ENCODE measurements at regions not wholly inside any gene's neighbourhood (a gene's known extent, or its start where the extent isn't known, plus 50 kb on each side); places are given as distances from the start of the nearest gene placed in this dataset.

DNA sequence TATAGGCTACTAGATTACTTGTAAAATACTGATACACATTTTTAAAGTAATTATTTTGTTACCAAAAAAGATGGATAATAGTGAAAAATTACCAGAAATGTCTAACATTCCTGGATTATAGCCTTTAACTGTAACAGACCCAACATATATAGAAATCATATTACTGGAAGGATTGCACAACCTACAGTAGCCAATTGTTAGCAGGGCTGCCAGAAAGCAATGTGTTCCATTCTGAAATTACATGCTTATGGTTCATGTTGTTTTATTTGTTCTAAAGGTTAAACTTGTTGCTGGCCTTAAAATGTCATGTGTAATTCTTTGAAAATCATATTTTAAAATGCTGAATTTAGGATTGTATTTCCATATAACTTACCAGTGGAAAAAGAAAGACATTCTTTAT, 793.6 kb upstream of the ACVR2A start:
- ChIA-PET POLR2A (ENCODE audit: low non-redundant PET) (no interaction called here), CTCF (no interaction called here)
- no peak overlapping the region for H3K27ac ChIP-seq
- TF ChIP-seq, protein P1, sequence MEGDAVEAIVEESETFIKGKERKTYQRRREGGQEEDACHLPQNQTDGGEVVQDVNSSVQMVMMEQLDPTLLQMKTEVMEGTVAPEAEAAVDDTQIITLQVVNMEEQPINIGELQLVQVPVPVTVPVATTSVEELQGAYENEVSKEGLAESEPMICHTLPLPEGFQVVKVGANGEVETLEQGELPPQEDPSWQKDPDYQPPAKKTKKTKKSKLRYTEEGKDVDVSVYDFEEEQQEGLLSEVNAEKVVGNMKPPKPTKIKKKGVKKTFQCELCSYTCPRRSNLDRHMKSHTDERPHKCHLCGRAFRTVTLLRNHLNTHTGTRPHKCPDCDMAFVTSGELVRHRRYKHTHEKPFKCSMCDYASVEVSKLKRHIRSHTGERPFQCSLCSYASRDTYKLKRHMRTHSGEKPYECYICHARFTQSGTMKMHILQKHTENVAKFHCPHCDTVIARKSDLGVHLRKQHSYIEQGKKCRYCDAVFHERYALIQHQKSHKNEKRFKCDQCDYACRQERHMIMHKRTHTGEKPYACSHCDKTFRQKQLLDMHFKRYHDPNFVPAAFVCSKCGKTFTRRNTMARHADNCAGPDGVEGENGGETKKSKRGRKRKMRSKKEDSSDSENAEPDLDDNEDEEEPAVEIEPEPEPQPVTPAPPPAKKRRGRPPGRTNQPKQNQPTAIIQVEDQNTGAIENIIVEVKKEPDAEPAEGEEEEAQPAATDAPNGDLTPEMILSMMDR (conservative IDR thresholded peaks at IDR 0.05; ENCODE audit: low read depth) = no peak
- no peak for DNase-seq (ENCODE audit: low spot score)

GRCh38 chr2:147049957-147050356, 794.9 kb upstream of the ACVR2A start:
- TF ChIP-seq, protein P1 (conservative IDR thresholded peaks at IDR 0.05; ENCODE audit: low read depth) = no peak
- H3K27ac ChIP-seq = no peak overlapping the region
- ChIA-PET POLR2A (ENCODE audit: low non-redundant PET) (no interaction called here), CTCF (no interaction called here)
- no peak for DNase-seq (ENCODE audit: low spot score)

DNA sequence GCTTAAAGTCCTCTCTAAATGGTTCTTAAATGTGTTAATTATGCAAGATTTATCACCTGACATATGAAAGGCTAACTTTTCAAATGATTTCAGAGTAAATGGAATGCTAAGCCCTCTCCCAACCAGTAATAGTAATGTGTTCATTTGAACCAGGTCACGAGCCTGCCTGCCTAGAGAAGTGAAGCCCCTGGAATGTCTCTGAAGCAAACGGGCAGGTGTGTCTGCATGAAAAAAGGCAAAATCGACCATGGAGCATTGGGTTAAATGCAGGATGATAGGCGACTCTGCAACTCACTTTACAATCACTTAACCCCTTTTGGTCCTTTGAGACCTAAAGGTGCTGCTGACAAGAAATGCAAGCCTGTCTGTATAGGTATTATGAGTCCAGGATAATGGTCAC, 798.4 kb upstream of the ACVR2A start:
- TF ChIP-seq, protein P1 (conservative IDR thresholded peaks at IDR 0.05; ENCODE audit: low read depth) = no peak
- POLR2A ChIA-PET (ENCODE audit: low non-redundant PET) = no interaction called here
- no peak for DNase-seq (ENCODE audit: low spot score)
- H3K27ac ChIP-seq = no peak overlapping the region
- CTCF ChIA-PET = interaction anchor here (0.7 kb wide), 1 partner anchor 750 kb away, joined by 3 read pairs; no protein-coding TSS in a partner anchor

DNA sequence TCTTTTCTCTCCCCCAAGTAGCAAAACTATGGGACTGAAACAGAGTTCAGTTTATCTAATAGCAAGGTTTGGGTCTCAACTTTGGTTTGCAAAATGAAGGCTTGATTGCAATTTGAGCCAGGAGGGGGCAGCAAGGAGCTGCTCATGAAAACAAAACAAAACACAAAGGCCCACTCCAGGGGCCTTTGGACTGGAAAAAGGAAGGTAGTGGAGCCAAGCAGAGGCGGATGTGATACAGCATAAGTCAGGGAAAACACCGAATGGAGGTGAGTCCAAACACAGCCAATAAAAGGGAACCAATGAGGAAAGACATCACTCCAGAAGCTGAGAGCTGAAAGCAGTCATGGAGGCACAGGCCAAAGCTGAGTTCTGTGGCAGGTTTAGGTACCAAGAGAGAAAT, 799.7 kb upstream of the ACVR2A start:
- no peak for DNase-seq (ENCODE audit: low spot score)
- ChIA-PET POLR2A (ENCODE audit: low non-redundant PET) (no interaction called here), CTCF (interaction anchor here (0.6 to 1.2 kb wide), 7 partner anchors 14 to 1599 kb away, joined by 3 to 5 read pairs (median 3); no protein-coding TSS in a partner anchor)
- TF ChIP-seq, protein P1 (conservative IDR thresholded peaks at IDR 0.05; ENCODE audit: low read depth) = peak; percentile 19; the same call in 1 of the 2 replicates
- no peak overlapping the region for H3K27ac ChIP-seq

- ChIA-PET POLR2A (ENCODE audit: low non-redundant PET) (no interaction called here), CTCF (no interaction called here)
- TF ChIP-seq, protein P1 (conservative IDR thresholded peaks at IDR 0.05; ENCODE audit: low read depth) = no peak
- DNase-seq (ENCODE audit: low spot score) = no peak
- H3K27ac ChIP-seq = no peak overlapping the region
These were observed 803.7 kb upstream of the ACVR2A start for GRCh38 chr2:147041121-147041494.

DNA sequence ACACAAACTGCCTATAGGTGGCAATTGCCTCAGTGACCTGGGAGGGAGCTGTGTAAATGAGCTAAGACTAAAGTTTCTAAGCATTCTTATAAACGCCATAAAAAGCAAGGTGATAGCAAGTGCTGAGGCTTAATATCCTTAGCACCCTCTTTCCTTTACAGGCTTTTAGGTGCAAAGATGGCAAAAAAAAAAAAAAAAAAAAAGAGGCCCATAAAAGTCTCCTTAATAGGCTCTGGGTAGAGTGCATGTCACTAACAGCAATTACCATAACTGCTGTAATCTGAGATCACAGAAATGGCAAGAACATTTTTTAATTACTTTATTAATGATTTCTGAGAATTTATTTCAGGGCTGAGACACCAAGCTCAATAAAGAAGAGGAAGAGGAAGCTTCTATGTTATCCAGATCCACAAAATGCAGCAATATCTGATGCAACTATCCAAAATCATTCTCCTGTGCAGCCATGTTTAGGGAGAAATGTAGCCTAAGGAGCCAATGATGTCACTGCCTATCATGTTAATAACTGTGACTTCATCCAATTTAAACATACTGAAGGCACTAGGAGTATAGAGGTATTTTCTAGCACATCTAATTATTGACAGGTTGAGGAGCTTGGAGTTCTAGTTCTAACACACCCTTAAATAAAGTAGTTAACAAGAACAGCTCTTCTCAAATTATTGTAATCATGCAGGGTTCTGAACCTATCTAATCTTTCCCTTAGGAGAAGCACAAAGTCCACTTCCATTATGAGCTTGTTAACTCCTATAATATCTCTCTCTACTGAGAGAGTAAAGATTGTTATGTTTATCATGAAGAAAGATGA, 804.3 kb upstream of the ACVR2A start:
- CTCF ChIA-PET = no interaction called here
- no peak for DNase-seq (ENCODE audit: low spot score)
- no peak overlapping the region for H3K27ac ChIP-seq
- POLR2A ChIA-PET (ENCODE audit: low non-redundant PET) = no interaction called here
- TF ChIP-seq, protein P1 (conservative IDR thresholded peaks at IDR 0.05; ENCODE audit: low read depth) = no peak
